ENCODE measurements at regions not wholly inside any gene's neighbourhood (a gene's known extent, or its start where the extent isn't known, plus 50 kb on each side); places are given as distances from the start of the nearest gene placed in this dataset.

DNA sequence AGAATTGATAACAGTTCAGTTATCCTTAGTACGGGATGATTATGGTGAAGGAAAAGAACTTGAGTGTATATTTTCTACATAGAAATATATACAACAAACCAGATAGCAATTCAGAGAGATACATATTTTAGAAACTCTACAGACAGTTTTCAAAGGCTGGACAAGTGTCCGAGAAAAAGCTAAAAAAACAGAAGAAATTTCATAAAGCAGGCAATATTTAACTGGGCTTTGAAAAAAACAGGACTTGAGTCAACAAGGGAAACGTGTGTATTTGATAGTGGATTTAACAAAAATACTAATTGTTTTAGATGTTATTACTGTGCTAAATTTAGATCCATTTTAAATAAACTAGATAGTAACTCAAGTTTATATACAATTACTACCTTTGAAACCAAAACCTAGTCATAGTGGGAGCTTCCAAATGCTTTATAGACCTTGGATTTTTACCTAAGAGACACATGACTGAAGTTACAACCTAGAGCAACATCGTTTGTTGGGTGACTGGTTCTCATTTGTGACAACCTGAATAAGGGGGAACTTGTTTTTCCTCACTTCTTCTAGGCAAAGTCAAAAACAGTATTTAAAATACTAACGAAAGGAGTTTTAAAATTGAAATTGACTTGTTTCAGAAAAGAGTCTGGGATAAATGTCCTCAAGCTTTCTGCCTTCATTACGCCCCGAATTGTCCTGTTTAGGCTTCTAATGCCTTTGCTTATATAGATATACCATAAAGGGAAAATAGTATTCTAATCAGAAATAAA lies 116.7 kb upstream of the PRSS16 start:
- H3K27ac ChIP-seq = peak overlapping the region; percentile 97
- TF ChIP-seq, protein P1, sequence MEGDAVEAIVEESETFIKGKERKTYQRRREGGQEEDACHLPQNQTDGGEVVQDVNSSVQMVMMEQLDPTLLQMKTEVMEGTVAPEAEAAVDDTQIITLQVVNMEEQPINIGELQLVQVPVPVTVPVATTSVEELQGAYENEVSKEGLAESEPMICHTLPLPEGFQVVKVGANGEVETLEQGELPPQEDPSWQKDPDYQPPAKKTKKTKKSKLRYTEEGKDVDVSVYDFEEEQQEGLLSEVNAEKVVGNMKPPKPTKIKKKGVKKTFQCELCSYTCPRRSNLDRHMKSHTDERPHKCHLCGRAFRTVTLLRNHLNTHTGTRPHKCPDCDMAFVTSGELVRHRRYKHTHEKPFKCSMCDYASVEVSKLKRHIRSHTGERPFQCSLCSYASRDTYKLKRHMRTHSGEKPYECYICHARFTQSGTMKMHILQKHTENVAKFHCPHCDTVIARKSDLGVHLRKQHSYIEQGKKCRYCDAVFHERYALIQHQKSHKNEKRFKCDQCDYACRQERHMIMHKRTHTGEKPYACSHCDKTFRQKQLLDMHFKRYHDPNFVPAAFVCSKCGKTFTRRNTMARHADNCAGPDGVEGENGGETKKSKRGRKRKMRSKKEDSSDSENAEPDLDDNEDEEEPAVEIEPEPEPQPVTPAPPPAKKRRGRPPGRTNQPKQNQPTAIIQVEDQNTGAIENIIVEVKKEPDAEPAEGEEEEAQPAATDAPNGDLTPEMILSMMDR (conservative IDR thresholded peaks at IDR 0.05) = no peak
- TF ChIP-seq ZFX (IDR thresholded peaks at IDR 0.05) = no peak

DNA sequence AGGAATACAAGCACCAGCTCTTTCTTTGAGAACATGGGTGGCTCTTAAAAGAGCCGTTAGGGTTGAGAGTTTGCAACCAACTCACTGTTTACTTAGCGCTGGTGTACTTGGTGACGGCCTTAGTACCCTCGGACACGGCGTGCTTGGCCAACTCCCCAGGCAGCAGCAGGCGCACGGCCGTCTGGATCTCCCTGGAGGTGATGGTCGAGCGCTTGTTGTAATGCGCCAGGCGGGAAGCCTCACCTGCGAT lies 115.3 kb upstream of the PRSS16 start:
- peak overlapping the region; percentile 97 for H3K27ac ChIP-seq

DNA sequence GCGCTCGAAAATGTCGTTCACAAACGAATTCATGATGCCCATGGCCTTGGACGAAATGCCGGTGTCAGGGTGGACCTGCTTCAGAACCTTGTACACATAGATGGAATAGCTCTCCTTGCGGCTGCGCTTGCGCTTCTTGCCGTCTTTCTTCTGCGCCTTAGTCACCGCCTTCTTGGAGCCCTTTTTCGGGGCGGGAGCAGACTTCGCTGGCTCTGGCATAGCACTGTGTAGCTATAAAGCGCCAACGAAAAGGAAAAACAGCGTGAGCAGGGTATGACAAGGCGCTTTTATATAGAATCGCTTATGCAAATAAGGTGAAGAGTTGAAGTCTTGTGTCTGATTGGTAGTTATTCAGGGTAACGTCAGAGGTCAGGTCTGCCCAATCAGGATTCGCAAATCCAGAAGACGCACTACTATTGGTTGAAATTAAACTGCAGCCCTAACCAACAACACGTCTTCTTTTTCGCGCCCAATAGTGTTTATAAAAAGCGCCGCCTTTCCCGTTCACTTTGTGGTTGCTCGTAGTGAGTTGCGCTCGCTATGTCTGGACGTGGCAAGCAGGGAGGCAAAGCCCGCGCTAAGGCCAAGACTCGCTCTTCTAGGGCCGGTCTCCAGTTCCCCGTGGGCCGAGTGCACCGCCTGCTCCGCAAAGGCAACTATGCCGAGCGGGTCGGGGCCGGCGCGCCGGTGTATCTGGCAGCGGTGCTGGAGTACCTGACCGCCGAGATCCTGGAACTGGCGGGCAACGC lies 114.8 kb upstream of the PRSS16 start:
- TF ChIP-seq, protein P1 (conservative IDR thresholded peaks at IDR 0.05) = no peak
- no peak; the same call in 1 of the 2 replicates for TF ChIP-seq ZFX (IDR thresholded peaks at IDR 0.05)
- H3K27ac ChIP-seq = peak overlapping the region; percentile 97

DNA sequence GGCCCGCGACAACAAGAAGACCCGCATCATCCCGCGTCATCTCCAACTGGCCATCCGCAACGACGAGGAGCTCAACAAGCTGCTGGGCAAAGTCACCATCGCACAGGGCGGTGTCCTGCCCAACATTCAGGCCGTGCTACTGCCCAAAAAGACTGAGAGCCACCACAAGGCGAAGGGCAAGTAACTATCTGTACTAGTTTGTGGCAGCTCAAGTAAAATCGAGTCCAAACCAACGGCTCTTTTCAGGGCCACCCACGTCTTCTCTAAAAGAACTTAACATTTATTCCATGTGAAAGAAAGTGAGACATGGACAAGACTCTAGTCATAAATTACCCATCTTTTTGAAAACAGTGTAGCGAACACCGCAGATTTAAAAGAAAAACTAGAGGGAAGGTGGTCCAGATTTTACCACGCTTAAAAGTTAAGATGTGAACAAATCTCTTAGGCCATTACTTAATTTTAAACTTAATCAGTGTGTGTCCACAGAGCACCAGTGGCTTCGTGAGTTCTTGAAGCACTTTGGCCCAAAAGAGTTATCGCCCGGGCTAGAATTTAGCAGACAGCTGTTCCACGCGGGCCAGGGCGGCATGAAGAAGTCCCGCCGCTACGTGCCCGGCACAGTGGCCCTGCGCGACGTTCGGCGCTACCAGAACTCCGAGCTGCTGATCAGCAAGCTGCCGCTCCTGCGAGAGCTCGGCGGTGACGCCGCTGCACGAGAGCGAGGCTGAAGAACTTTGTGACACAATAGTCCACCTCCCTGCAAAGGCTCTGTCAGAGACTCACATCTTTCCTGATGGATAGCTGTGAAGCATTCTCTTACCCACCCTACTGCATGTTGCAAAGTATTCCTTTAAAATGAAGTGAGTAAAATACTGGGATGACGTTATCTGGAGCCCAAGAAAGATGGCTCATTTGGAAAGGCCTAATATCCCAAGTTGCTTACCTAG lies 113.9 kb upstream of the PRSS16 start:
- peak overlapping the region; percentile 97 for H3K27ac ChIP-seq
- no peak; the same call in 1 of the 2 replicates for TF ChIP-seq ZFX (IDR thresholded peaks at IDR 0.05)
- TF ChIP-seq, protein P1 (conservative IDR thresholded peaks at IDR 0.05) = no peak

DNA sequence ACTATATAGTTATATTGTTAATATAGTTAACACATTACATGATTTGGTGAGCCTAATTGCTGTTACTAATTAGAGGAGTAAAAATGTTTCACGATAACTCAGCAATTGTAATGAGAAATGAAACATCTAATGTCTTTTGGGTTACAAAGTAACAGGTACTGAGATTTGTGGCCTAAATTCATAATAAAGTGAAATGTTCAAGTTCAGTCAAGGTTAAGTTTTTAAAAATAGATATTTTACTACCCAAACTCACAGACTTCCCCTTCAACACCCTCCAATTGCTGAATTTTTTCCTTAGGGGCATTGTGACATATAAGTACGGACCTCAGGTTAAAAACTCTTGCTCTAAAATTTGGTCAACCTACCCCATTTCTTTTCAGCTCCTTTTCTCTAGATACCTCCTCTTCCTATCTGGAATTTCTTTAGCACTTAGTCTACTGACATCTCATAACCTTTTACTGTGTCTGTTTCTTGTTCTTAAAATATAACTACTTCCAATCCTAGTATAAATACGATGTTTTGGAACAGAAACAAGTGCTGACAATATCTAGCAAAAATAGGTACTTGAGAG lies 112.3 kb upstream of the PRSS16 start:
- H3K27ac ChIP-seq = peak overlapping the region; percentile 97

DNA sequence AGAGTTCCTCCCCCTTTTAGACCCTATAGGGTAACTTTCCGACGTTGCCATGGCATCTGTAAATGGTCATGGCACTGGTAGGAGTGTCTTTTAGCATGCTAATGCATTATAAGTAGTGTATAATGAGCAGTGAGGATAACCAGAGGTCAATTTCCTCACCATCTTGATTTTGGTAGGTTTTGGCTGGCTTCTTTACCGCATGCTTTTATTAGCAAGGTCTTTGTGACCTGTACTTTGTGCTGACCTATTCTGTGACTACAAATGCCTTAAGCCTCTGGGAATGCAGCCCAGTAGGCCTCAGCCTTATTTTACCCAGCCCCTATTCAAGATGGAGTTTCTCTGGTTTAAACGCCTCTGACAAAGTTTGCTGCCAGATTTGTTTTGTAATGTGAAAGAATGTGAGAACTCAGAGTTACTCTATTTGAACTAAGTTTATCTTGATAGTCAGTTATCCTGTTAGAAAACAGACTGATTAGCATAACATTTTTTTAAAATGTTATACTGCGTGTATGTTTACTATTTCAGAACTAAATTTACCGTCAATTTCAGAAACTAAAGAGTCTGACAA lies 111.3 kb upstream of the PRSS16 start:
- H3K27ac ChIP-seq = no peak overlapping the region
- no peak for TF ChIP-seq ZFX (IDR thresholded peaks at IDR 0.05)
- TF ChIP-seq, protein P1 (conservative IDR thresholded peaks at IDR 0.05) = no peak

More for the DNA sequence above, 112.3 kb upstream of the PRSS16 start:
- TF ChIP-seq ZFX (IDR thresholded peaks at IDR 0.05) = no peak
- TF ChIP-seq, protein P1 (conservative IDR thresholded peaks at IDR 0.05) = no peak

Data from C4-2B (cell line).